HEK293 (cell line): ENCODE measurements at regions not wholly inside any gene's neighbourhood (a gene's known extent, or its start where the extent isn't known, plus 50 kb on each side); places are given as distances from the start of the nearest gene placed in this dataset.

Source experiments
- CTCF ChIA-PET: fragments of 350-600 bp; formaldehyde crosslinking; extraction: SDS; loops from one replicate; lab custom pipeline; 2021; ENCODE audit warnings: antibody characterized with exemption; lab: Yijun Ruan, JAX
- POLR2A ChIA-PET: fragments of 300-600 bp; formaldehyde crosslinking; extraction: SDS; loops from one replicate; lab custom pipeline; 2020; ENCODE audit warnings: antibody characterized with exemption, inconsistent platforms; lab: Yijun Ruan, JAX
- H3K27ac ChIP-seq: fragments of 200-500 bp; sonication (Bioruptor generic); 2 replicates; pipeline ENCODE4 v1.5.1; 2014; ENCODE audit warnings: low read depth, low read length, control low read depth, inconsistent platforms; ENCODE audit errors: extremely low read depth
- H3K36me3 ChIP-seq, 2 experiments: fragments of 200-500 bp in 1 of 2; sonication (Bioruptor generic) in 1 of 2; 1 replicate in 1 of 2; 2 replicates in 1 of 2; pipeline ENCODE4 v1.5.1; 2014 to 2017; ENCODE audit warnings: inconsistent platforms in 2 of 2, low read length in 2 of 2; ENCODE audit not compliant: control insufficient read depth in 2 of 2, insufficient read depth in 1 of 2
- H3K4me1 ChIP-seq: fragments of 200-500 bp; sonication (Bioruptor generic); 2 replicates; pipeline ENCODE4 v1.5.1; 2014; ENCODE audit warnings: mild to moderate bottlenecking, low read length, inconsistent platforms; ENCODE audit not compliant: control insufficient read depth, insufficient read depth
- H3K4me3 ChIP-seq: 2 replicates; pipeline ENCODE4 v1.5.1; 2011; ENCODE audit warnings: low read depth, mild to moderate bottlenecking, control low read depth, low read length, moderate library complexity
- H3K9me3 ChIP-seq: fragments of 200-500 bp; sonication (Bioruptor generic); 2 replicates; pipeline ENCODE4 v1.5.1; 2014; ENCODE audit warnings: low read depth, low read length, inconsistent platforms; ENCODE audit not compliant: control insufficient read depth, insufficient read depth
- GLIS2 ChIP-seq: fragments of 450-650 bp; formaldehyde crosslinking; IDR thresholded peaks from 2 replicates; pipeline ENCODE4 v1.5.1; 2016; ENCODE audit warnings: missing biosample characterization, missing genetic modification characterization
- OVOL3 ChIP-seq: fragments of 450-650 bp; formaldehyde crosslinking; IDR thresholded peaks from 2 replicates; pipeline ENCODE4 v1.5.1; 2016; ENCODE audit warnings: missing biosample characterization, missing genetic modification characterization
- RBAK ChIP-seq: fragments of 450-650 bp; formaldehyde crosslinking; IDR thresholded peaks from 2 replicates; pipeline ENCODE4 v1.5.1; 2016; ENCODE audit warnings: missing biosample characterization, missing genetic modification characterization
- SP3 ChIP-seq: fragments of 450-650 bp; formaldehyde crosslinking; IDR thresholded peaks from 2 replicates; pipeline ENCODE4 v1.5.1; 2016; ENCODE audit warnings: missing biosample characterization, missing genetic modification characterization
- ZBTB17 ChIP-seq: fragments of 450-650 bp; formaldehyde crosslinking; IDR thresholded peaks from 2 replicates; pipeline ENCODE4 v1.5.1; 2016; ENCODE audit warnings: missing biosample characterization, missing genetic modification characterization
- ZEB2 ChIP-seq: fragments of 450-650 bp; formaldehyde crosslinking; IDR thresholded peaks from 2 replicates; pipeline ENCODE4 v1.5.1; 2016; ENCODE audit warnings: missing biosample characterization, missing genetic modification characterization
- ZFHX2 ChIP-seq: fragments of 450-650 bp; formaldehyde crosslinking; conservative IDR thresholded peaks from 2 replicates; pipeline ENCODE4 v1.5.1; 2016; ENCODE audit warnings: missing biosample characterization, missing genetic modification characterization
- ZNF10 ChIP-seq: fragments of 450-650 bp; formaldehyde crosslinking; IDR thresholded peaks from 2 replicates; pipeline ENCODE4 v1.5.1; 2017; ENCODE audit warnings: missing biosample characterization, missing genetic modification characterization
- ZNF146 ChIP-seq: fragments of 450-650 bp; formaldehyde crosslinking; IDR thresholded peaks from 2 replicates; pipeline ENCODE4 v1.5.1; 2016; ENCODE audit warnings: missing biosample characterization, missing genetic modification characterization
- ZNF211 ChIP-seq: fragments of 450-650 bp; formaldehyde crosslinking; IDR thresholded peaks from 2 replicates; pipeline ENCODE4 v1.5.1; 2016; ENCODE audit warnings: low read depth, missing biosample characterization, missing genetic modification characterization
- ZNF292 ChIP-seq: fragments of 450-650 bp; formaldehyde crosslinking; IDR thresholded peaks from 2 replicates; pipeline ENCODE4 v1.5.1; 2016; ENCODE audit warnings: low read depth, missing biosample characterization, missing genetic modification characterization, borderline replicate concordance
- ZNF404 ChIP-seq: fragments of 450-650 bp; formaldehyde crosslinking; IDR thresholded peaks from 2 replicates; pipeline ENCODE4 v1.5.1; 2017; ENCODE audit warnings: missing biosample characterization, missing genetic modification characterization
- ZNF433 ChIP-seq: fragments of 450-650 bp; formaldehyde crosslinking; IDR thresholded peaks from 2 replicates; pipeline ENCODE4 v1.5.1; 2016; ENCODE audit warnings: missing biosample characterization, missing genetic modification characterization, low read depth
- ZNF510 ChIP-seq: fragments of 450-650 bp; formaldehyde crosslinking; IDR thresholded peaks from 2 replicates; pipeline ENCODE4 v1.5.1; 2018; ENCODE audit warnings: mild to moderate bottlenecking, missing genetic modification characterization, missing biosample characterization; ENCODE audit not compliant: insufficient replicate concordance
- ZNF610 ChIP-seq: fragments of 450-650 bp; formaldehyde crosslinking; IDR thresholded peaks from 2 replicates; pipeline ENCODE4 v1.5.1; 2016; ENCODE audit warnings: missing biosample characterization, missing genetic modification characterization, borderline replicate concordance
- ZNF707 ChIP-seq: fragments of 450-650 bp; formaldehyde crosslinking; IDR thresholded peaks from 2 replicates; pipeline ENCODE4 v1.5.1; 2016; ENCODE audit warnings: missing biosample characterization, missing genetic modification characterization
- ZNF830 ChIP-seq: fragments of 450-650 bp; IDR thresholded peaks from 2 replicates; pipeline ENCODE4 v1.5.0; 2018; ENCODE audit warnings: missing biosample characterization, missing genetic modification characterization, low read depth, mild to moderate bottlenecking, moderate library complexity
- TF ChIP-seq, protein P1 (sequence below): fragments of 450-650 bp; formaldehyde crosslinking; IDR thresholded peaks from 2 replicates; pipeline ENCODE4 v1.5.1; 2016; ENCODE audit warnings: missing biosample characterization, missing genetic modification characterization, borderline replicate concordance
- TF ChIP-seq, protein P2 (sequence below): fragments of 450-650 bp; formaldehyde crosslinking; IDR thresholded peaks from 2 replicates; pipeline ENCODE4 v1.5.1; 2016; ENCODE audit warnings: missing biosample characterization, missing genetic modification characterization
- TF ChIP-seq, protein P3 (sequence below): fragments of 450-650 bp; formaldehyde crosslinking; optimal IDR thresholded peaks from 2 replicates; pipeline ENCODE3; 2016; ENCODE audit warnings: missing biosample characterization, mild to moderate bottlenecking, missing genetic modification characterization
- TF ChIP-seq, protein P4 (sequence below): fragments of 450-650 bp; formaldehyde crosslinking; IDR thresholded peaks from 2 replicates; pipeline ENCODE4 v1.5.1; 2017; ENCODE audit warnings: missing biosample characterization, missing genetic modification characterization
- TF ChIP-seq, protein P5 (sequence below): fragments of 450-650 bp; formaldehyde crosslinking; IDR thresholded peaks from 2 replicates; pipeline ENCODE4 v1.5.1; 2016; ENCODE audit warnings: missing biosample characterization, missing genetic modification characterization, low read depth
- TF ChIP-seq, protein P6 (sequence below): fragments of 450-650 bp; formaldehyde crosslinking; IDR thresholded peaks from 2 replicates; pipeline ENCODE4 v1.5.1; 2016; ENCODE audit warnings: missing biosample characterization, missing genetic modification characterization

DNA sequence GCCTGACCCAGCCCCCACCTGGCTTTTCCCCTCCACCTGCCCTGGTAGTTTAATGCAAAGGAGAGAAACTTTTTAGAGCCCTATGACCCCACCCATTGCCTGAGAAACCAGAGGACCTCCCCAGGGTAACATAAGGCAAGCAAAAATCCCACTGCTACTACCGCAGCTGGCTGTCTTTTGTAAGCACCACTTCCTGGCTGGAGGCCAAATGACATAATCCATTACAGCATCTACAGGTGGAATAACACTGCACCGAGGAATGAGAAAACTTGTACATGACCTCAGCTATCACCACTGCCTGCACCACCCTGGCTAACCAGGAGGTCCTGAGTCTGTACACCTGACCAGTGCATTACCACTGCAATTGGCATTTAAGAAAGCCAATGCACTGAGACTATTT is 149.6 kb upstream of the GALNT5 start (continued):
- TF ChIP-seq, protein P1, sequence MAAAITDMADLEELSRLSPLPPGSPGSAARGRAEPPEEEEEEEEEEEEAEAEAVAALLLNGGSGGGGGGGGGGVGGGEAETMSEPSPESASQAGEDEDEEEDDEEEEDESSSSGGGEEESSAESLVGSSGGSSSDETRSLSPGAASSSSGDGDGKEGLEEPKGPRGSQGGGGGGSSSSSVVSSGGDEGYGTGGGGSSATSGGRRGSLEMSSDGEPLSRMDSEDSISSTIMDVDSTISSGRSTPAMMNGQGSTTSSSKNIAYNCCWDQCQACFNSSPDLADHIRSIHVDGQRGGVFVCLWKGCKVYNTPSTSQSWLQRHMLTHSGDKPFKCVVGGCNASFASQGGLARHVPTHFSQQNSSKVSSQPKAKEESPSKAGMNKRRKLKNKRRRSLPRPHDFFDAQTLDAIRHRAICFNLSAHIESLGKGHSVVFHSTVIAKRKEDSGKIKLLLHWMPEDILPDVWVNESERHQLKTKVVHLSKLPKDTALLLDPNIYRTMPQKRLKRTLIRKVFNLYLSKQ: no peak
- TF ChIP-seq, protein P2, sequence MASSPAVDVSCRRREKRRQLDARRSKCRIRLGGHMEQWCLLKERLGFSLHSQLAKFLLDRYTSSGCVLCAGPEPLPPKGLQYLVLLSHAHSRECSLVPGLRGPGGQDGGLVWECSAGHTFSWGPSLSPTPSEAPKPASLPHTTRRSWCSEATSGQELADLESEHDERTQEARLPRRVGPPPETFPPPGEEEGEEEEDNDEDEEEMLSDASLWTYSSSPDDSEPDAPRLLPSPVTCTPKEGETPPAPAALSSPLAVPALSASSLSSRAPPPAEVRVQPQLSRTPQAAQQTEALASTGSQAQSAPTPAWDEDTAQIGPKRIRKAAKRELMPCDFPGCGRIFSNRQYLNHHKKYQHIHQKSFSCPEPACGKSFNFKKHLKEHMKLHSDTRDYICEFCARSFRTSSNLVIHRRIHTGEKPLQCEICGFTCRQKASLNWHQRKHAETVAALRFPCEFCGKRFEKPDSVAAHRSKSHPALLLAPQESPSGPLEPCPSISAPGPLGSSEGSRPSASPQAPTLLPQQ (tag by site-specific recombination): no peak
- TF ChIP-seq GLIS2 (no peak), RBAK (no peak)

DNA sequence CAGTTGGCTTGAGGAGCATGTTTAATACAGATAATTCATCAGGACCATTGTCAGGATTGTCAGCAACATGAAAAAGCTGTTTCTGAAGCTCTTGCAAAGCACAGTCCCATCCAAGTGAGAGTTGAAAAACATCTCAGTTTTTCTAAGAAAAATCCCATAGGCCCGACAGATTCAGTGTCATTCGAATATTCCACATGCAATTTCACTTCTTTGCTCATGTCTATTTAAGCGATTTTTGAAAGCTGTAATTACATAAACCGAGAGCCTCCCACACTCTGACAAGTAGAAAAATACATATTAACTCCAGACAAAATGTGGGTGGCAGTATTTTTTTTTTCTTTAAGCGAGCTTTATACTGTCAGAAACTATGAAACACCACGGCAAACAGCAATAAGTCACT is 134.7 kb upstream of the GALNT5 start:
- ChIA-PET CTCF (interaction anchor here (0.6 to 0.8 kb wide), 2 partner anchors 85 to 508 kb away, joined by 3 to 5 read pairs; no protein-coding TSS in a partner anchor), POLR2A (no interaction called here)
- no peak overlapping the region for H3K4me3 ChIP-seq
- no peak overlapping the region for H3K27ac ChIP-seq
- H3K9me3 ChIP-seq: no peaks in the 10 kb centered on the region
- TF ChIP-seq ZBTB17 (tag by site-specific recombination): no peak
- TF ChIP-seq ZNF707 (tag by site-specific recombination): no peak
- no peak for TF ChIP-seq ZNF146 (tag by site-specific recombination)
- H3K4me1 ChIP-seq: no peaks in the 10 kb centered on the region
- H3K36me3 ChIP-seq: no peaks in the 10 kb centered on the region

DNA sequence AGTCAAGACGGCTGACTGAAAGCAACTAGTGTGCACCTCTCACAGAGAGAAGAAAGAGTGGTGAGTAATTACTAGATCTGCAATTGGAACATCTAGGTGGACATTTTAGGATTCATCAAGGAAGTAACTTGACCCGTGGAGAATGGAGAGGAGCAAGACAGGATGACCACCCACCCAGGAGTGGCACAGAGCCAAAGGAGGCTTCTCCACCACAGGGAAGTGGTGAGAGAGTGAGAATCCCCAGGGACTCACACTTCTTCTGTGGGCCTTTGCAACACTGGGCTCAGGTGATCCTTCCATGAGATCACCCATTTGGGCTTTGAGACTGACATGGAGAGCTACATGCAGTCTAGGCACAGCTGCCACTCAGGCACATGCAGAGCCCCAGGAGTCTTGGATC is 132.8 kb upstream of the GALNT5 start:
- Histone ChIP-seq H3K36me3 (no peaks in the 10 kb centered on the region), H3K4me1 (no peaks in the 10 kb centered on the region), H3K9me3 (no peaks in the 10 kb centered on the region), H3K4me3 (no peak overlapping the region), H3K27ac (no peak overlapping the region)
- CTCF ChIA-PET: no interaction called here
- POLR2A ChIA-PET: no interaction called here
- TF ChIP-seq, protein P3, sequence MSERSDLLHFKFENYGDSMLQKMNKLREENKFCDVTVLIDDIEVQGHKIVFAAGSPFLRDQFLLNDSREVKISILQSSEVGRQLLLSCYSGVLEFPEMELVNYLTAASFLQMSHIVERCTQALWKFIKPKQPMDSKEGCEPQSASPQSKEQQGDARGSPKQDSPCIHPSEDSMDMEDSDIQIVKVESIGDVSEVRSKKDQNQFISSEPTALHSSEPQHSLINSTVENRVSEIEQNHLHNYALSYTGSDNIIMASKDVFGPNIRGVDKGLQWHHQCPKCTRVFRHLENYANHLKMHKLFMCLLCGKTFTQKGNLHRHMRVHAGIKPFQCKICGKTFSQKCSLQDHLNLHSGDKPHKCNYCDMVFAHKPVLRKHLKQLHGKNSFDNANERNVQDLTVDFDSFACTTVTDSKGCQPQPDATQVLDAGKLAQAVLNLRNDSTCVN (tag by site-specific recombination): no peak
- TF ChIP-seq ZNF10 (tag by site-specific recombination) (no peak), SP3 (tag by site-specific recombination) (no peak), ZNF292 (tag by site-specific recombination) (no peak), ZFHX2 (tag by site-specific recombination) (no peak), ZNF510 (no peak), ZNF610 (tag by site-specific recombination) (no peak), ZNF433 (tag by site-specific recombination) (no peak), ZEB2 (tag by site-specific recombination) (no peak), ZNF404 (tag by site-specific recombination) (no peak), ZNF830 (no peak), OVOL3 (no peak), ZNF211 (tag by site-specific recombination) (no peak)
- TF ChIP-seq, protein P4, sequence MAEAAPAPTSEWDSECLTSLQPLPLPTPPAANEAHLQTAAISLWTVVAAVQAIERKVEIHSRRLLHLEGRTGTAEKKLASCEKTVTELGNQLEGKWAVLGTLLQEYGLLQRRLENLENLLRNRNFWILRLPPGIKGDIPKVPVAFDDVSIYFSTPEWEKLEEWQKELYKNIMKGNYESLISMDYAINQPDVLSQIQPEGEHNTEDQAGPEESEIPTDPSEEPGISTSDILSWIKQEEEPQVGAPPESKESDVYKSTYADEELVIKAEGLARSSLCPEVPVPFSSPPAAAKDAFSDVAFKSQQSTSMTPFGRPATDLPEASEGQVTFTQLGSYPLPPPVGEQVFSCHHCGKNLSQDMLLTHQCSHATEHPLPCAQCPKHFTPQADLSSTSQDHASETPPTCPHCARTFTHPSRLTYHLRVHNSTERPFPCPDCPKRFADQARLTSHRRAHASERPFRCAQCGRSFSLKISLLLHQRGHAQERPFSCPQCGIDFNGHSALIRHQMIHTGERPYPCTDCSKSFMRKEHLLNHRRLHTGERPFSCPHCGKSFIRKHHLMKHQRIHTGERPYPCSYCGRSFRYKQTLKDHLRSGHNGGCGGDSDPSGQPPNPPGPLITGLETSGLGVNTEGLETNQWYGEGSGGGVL: no peak
- TF ChIP-seq, protein P5, sequence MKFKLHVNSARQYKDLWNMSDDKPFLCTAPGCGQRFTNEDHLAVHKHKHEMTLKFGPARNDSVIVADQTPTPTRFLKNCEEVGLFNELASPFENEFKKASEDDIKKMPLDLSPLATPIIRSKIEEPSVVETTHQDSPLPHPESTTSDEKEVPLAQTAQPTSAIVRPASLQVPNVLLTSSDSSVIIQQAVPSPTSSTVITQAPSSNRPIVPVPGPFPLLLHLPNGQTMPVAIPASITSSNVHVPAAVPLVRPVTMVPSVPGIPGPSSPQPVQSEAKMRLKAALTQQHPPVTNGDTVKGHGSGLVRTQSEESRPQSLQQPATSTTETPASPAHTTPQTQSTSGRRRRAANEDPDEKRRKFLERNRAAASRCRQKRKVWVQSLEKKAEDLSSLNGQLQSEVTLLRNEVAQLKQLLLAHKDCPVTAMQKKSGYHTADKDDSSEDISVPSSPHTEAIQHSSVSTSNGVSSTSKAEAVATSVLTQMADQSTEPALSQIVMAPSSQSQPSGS (tag by site-specific recombination): no peak
- TF ChIP-seq, protein P6, sequence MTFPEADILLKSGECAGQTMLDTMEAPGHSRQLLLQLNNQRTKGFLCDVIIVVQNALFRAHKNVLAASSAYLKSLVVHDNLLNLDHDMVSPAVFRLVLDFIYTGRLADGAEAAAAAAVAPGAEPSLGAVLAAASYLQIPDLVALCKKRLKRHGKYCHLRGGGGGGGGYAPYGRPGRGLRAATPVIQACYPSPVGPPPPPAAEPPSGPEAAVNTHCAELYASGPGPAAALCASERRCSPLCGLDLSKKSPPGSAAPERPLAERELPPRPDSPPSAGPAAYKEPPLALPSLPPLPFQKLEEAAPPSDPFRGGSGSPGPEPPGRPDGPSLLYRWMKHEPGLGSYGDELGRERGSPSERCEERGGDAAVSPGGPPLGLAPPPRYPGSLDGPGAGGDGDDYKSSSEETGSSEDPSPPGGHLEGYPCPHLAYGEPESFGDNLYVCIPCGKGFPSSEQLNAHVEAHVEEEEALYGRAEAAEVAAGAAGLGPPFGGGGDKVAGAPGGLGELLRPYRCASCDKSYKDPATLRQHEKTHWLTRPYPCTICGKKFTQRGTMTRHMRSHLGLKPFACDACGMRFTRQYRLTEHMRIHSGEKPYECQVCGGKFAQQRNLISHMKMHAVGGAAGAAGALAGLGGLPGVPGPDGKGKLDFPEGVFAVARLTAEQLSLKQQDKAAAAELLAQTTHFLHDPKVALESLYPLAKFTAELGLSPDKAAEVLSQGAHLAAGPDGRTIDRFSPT (tag by site-specific recombination): no peak
